Ovary (tissue), 7 donors: ENCODE measurements at regions not wholly inside any gene's neighbourhood (a gene's known extent, or its start where the extent isn't known, plus 50 kb on each side); places are given as distances from the start of the nearest gene placed in this dataset.

Source experiments
- DNase-seq, 5 donors: peaks; one replicate each; pipeline ENCODE4 v3.0.0-alpha.2; 2019 to 2020
- H3K27ac ChIP-seq, 2 donors: fragments of 200-600 bp; one replicate each; pipeline versions ENCODE4 v1.5.1 to v1.8.0; 2019 to 2022
- H3K27me3 ChIP-seq: fragments of 200-600 bp; one replicate; pipeline ENCODE4 v1.8.0; 2022
- H3K36me3 ChIP-seq: fragments of 200-600 bp; sonication (generic); one replicate; pipeline ENCODE4 v1.5.1; 2019
- H3K4me1 ChIP-seq: one replicate; pipeline ENCODE4 v1.8.1; 2013; ENCODE audit warnings: mild to moderate bottlenecking, moderate library complexity; ENCODE audit not compliant: insufficient read depth
- H3K4me3 ChIP-seq: fragments of 200-600 bp; sonication (generic); one replicate; pipeline ENCODE4 v1.5.1; 2017
- H3K9me3 ChIP-seq, 2 donors: fragments of 200-600 bp in 1 of 2; sonication (generic) in 1 of 2; one replicate each; pipeline versions ENCODE4 v1.5.1 to v1.8.1; 2013 to 2019; ENCODE audit warnings: mild to moderate bottlenecking in 1 of 2, moderate library complexity in 1 of 2
- CTCF ChIP-seq, 3 donors: fragments of 450-650 bp in 2 of 3; fragments of 200-600 bp in 1 of 3; IDR thresholded peaks; one replicate each; pipeline versions ENCODE4 v1.5.1 to v1.8.0; 2016 to 2022; ENCODE audit warnings: antibody characterized with exemption in 3 of 3, mild to moderate bottlenecking in 1 of 3
- EP300 ChIP-seq: sonication (generic); formaldehyde crosslinking; IDR thresholded peaks from one replicate; pipeline ENCODE4 v1.6.1; 2017; ENCODE audit warnings: antibody characterized with exemption
- POLR2A ChIP-seq: fragments of 450-650 bp; IDR thresholded peaks from one replicate; pipeline ENCODE4 v1.6.1; 2017; ENCODE audit warnings: antibody characterized with exemption, mild to moderate bottlenecking, moderate library complexity
- WGBS, 3 donors: extraction: QIAGEN DNeasy Blood & Tissue Kit in 1 of 3; methylation state at CpG; one replicate each; pipeline versions ENCODE4 v1.1.5 to v1.1.7; 2013 to 2017; 5-methylcytosine and 5-hydroxymethylcytosine counted together
- intact Hi-C, 4 donors: fragments of 100-400 bp; cut with DNase I; formaldehyde crosslinking; loops; one replicate each; pipeline versions ENCODE4 v1.11.0 to v1.15.1; 2022 to 2023
- donor health status: DM: no; HTN: no; CAD: no; lungs with moderate emphysema.
- donor health status: DM: no; HTN: no; CAD: no.
- donor health status: Bipolar disorder and iron deficiency.
- donor health status: DM: no; HTN: no; CAD: no.
- donor health status: DM: yes; HTN: yes; CAD: no.

GRCh38 chr10:43904844-43905243 is 256.2 kb upstream of the ZNF32 start:
- H3K9me3 ChIP-seq = no peaks in the 10 kb centered on the region
- peak in 4 of 5 donors; percentile 38 to 67 (median 51) for DNase-seq
- H3K4me1 ChIP-seq = peaks cover 9% of the 10 kb centered on the region
- H3K36me3 ChIP-seq = no peaks in the 10 kb centered on the region
- intact Hi-C loops = no loop called here
- 7 to 23% (median 18%) methylated on average over 9 of the region's 9 CpGs for WGBS, 3 donors
- no peak for TF ChIP-seq POLR2A
- TF ChIP-seq EP300 = no peak
- TF ChIP-seq CTCF (IDR thresholded peaks at IDR 0.05) = no peak
- no peak overlapping the region for H3K4me3 ChIP-seq
- peak overlapping the region in 1 of 2 donors; percentile 6 for H3K27ac ChIP-seq
- H3K27me3 ChIP-seq = no peaks in the 10 kb centered on the region

- peak overlapping the region in 1 of 2 donors; percentile 6 for H3K27ac ChIP-seq
- TF ChIP-seq CTCF (IDR thresholded peaks at IDR 0.05) = no peak
- no peak for TF ChIP-seq EP300
- TF ChIP-seq POLR2A = no peak
- DNase-seq = no peak
- WGBS, 3 donors = 69 to 87% (median 82%) methylated on average over 6 to 7 of the region's 7 CpGs
- H3K4me3 ChIP-seq = no peak overlapping the region
- no peaks in the 10 kb centered on the region for H3K27me3 ChIP-seq
- H3K4me1 ChIP-seq = peaks cover 9% of the 10 kb centered on the region
- intact Hi-C loops = no loop called here
- no peaks in the 10 kb centered on the region for H3K36me3 ChIP-seq
- H3K9me3 ChIP-seq = no peaks in the 10 kb centered on the region
Measured at GRCh38 chr10:43904301-43904700, 255.6 kb upstream of the ZNF32 start.

GRCh38 chr10:43903451-43903850 is 254.8 kb upstream of the ZNF32 start:
- Histone ChIP-seq H3K27me3 (no peaks in the 10 kb centered on the region), H3K4me3 (no peak overlapping the region), H3K36me3 (no peaks in the 10 kb centered on the region), H3K4me1 (peaks cover 9% of the 10 kb centered on the region), H3K9me3 (no peaks in the 10 kb centered on the region), H3K27ac (no peak overlapping the region)
- no peak for TF ChIP-seq CTCF (IDR thresholded peaks at IDR 0.05)
- no peak for TF ChIP-seq POLR2A
- no peak for TF ChIP-seq EP300
- WGBS, 3 donors = 75 to 90% (median 84%) methylated on average over 7 of the region's 7 CpGs
- no peak for DNase-seq
- intact Hi-C loops = no loop called here

- TF ChIP-seq POLR2A (no peak), EP300 (no peak), CTCF (IDR thresholded peaks at IDR 0.05) (no peak)
- no peaks in the 10 kb centered on the region for H3K27me3 ChIP-seq
- H3K4me1 ChIP-seq = peaks cover 9% of the 10 kb centered on the region
- H3K36me3 ChIP-seq = no peaks in the 10 kb centered on the region
- 86 to 98% (median 97%) methylated on average over 4 of the region's 4 CpGs for WGBS, 3 donors
- no peak overlapping the region for H3K27ac ChIP-seq
- no peak for DNase-seq
- intact Hi-C loops = no loop called here
- no peak overlapping the region for H3K4me3 ChIP-seq
- H3K9me3 ChIP-seq = no peaks in the 10 kb centered on the region
Measured at GRCh38 chr10:43902842-43903241, 254.2 kb upstream of the ZNF32 start.
